Erythroblast (primary cell): ENCODE measurements at regions not wholly inside any gene's neighbourhood (a gene's known extent, or its start where the extent isn't known, plus 50 kb on each side); places are given as distances from the start of the nearest gene placed in this dataset.

Experiments used
- DNase-seq, 2 experiments: peaks; one replicate each; lab custom pipeline; 2025; lab: John Stamatoyannopoulos, UW
- GATA1 ChIP-seq: IDR thresholded peaks from 2 replicates; pipeline ENCODE4 v1.6.1; 2011; ENCODE audit warnings: low read depth, mild to moderate bottlenecking, control low read depth, low read length, moderate library complexity
- POLR2A ChIP-seq: IDR thresholded peaks from 2 replicates; pipeline ENCODE4 v1.6.1; 2011; ENCODE audit warnings: mild to moderate bottlenecking, low read length

DNA sequence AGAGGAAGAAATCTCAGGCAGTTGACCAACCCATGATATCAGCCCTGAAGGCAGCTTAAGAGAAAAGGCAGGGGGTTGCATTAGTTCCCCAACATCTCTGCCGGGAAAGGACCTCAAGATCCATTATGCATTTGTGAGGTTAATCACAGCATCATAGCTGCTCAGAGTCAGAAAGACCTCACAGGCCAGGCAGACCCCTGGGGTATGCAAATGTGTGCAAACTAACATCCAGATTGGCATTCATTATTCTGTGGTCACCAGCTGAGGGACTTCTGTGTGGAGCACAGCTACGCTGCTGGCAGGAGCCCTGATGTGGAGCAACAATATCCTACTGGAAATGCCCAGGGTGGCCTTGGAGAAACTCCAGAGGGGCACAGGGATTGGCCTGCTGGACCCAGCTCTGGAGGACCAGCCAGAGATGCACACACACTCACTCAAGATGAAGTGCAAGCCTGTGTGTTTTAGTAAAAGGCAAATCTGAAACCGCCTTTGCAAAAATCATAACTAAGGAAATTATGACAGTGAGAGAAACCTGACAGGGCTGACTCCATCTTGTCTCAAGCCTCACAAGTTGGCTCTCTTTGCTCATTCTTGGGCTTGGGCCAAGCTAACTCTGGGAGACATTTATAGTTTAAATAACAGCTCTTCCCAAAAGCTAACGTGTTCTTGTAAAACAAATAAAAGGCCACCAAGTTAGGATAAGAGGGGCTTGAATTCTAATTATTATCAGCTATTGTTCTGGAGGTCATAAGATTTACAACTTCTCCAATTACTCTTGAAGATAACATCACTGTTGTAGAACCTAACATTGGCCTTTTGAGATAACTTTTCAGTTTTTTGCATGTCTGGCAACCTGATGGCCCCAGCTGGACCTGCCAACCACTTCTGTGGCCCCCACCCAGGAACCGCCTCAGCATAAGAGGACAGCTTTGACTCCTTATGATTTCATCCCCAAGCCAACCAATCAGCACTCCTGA lies 257.1 kb downstream of the UACA start:
- DNase-seq: no peak
- no peak for TF ChIP-seq GATA1
- TF ChIP-seq POLR2A: no peak

DNA sequence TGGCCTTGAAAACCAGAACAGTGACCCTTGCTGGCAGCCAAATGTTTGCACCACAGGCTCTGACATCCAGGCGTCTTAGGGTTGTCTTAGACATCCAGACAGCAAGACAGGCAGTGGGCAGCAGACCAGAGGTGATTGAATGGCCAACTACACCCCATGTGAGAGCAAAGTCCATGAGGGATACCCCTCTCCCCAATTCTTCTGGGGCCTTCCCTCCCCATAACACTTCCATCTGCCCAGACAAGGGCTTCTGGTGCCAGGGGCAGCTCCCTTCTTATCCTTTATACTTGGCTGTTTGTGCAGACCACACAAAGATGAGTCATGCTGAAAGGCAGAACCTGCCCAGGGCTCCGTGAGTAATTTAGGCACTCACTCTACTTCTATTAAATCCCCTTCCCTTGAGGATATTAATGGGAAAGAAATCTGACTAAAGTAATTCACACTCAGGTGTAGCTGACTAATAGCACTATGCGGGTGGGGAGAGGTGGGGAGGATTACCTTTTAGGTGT lies 257.9 kb downstream of the UACA start:
- no peak for DNase-seq
- TF ChIP-seq GATA1 (no peak), POLR2A (no peak)

DNA sequence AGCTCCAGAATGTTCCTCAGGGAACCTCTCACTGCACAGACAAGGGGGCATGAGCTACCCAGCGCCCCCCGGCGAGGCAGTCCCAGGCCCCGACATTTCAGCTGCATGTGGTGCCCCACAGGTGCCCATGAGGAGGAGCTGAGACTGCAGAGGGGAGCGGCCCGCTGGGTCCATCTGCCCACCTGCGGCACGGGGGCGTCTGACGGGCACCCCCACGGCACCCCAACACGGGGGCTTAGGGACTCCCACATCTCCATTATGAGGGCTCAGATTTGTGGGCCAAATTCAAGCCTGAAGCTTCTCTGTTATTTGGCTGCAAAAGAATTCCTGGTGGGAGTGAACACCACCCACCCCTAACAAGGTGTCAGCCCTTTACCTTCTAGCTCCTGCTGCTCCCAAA lies 258.4 kb downstream of the UACA start:
- no peak for DNase-seq
- TF ChIP-seq POLR2A (no peak), GATA1 (no peak)

DNA sequence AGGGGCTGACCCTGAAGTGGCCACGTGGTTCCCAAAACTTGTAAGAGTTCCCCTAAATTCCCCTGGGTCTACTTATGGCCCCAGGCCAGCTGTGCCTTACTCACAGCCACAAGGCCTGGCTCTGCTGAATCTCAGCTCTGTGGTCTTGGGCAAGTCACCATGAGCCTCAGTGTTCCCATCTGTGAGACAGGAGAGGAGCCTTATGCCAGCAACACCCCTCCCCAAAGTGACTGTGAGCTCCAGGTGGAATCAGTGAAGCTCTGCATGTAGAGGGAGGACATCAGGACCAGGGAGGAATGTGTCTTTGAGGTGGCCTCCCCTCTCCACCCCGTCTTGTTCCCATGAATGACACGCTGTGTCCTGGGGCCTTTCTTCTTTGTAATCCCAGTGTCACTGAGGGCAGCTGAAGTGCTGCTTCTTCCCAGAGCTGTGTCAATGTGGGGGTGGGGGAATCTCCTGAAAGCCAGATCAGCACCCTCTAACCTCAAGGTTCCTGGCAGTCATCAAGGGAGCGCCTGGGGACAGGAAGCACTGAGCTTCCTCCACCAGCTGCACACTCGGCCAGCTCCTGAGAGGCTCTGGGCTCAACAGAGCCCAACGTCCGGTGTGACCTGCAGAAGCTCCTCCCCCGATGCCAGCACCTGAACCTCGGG lies 258.9 kb downstream of the UACA start:
- DNase-seq: no peak
- TF ChIP-seq GATA1: no peak
- TF ChIP-seq POLR2A: no peak

DNA sequence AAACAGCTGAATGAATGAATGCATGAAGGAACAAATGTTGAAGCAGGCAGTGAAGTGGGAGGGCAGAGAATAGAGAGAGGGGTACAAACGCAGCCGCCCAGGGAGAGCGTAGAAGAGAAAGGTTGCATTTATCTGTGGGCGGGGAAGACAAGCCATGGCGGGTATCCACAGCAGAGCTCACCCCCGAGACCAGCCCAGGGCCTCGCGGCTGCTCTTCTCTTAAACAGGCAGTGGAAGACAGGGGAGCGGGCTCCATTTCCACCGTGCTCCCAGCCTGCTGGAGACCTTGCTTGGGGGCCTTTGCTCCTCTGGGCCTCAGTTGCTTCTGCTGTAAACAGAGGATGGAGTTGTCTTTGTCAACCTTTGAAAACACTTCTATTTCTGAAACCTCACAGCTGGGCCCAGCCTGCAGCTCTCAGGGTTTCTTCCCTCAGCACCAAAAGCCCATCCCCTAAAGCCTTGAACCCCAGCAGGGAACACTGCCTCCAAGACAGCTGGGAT lies 259.5 kb downstream of the UACA start:
- no peak for TF ChIP-seq POLR2A
- TF ChIP-seq GATA1: no peak
- no peak for DNase-seq

DNA sequence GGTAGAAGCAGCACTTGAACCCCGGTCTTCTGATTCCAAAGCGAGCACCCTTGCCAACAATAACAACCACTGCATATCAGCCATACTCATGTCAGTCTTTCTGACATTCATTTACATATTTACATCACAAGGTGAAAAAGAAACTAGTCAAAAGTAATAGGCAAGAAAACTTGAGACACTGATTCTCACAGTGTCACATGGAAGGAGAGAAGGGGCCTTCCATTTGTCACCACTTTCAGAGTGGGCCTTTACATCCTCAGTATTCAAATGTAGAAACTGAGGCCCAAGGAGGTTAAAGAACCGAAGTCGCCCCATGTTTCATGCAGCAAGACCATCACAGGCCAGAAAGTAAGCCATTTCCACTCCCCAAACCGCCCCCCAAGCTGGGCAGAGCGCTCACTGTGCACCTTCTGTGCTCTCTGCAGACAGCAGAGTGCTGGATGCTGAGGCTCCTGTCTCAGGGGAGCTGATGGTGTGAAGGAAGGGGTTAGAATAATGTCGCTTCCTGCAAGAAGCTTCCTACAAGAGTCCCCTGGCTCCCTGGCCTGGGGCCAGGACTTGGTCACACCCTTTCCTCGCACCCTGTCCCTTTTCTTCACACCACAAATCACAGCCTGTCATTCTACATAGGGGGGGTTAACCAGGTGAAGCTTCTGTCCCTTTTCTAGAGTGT lies 260.1 kb downstream of the UACA start:
- TF ChIP-seq POLR2A (no peak), GATA1 (no peak)
- DNase-seq: no peak

DNA sequence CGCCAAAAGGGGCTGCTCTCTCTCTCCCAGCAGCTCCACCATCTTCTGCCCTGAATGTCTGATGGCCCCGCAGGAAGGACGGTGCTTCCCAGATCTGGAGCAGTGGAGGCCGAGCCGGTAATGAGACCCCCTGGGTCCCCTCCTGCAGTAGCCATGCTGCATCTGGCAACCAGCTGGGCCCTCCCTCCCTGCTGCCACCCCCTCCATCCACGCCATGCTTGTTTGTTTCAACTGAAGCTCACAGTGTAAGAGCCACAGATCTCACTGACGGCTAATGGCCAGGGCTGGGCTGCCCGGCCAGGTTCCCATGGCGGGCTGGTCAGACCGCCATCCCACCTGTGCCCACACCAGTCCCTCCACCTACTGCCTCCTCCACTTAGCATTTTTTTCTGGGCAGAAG lies 260.8 kb downstream of the UACA start:
- no peak for DNase-seq
- no peak for TF ChIP-seq POLR2A
- no peak for TF ChIP-seq GATA1

DNA sequence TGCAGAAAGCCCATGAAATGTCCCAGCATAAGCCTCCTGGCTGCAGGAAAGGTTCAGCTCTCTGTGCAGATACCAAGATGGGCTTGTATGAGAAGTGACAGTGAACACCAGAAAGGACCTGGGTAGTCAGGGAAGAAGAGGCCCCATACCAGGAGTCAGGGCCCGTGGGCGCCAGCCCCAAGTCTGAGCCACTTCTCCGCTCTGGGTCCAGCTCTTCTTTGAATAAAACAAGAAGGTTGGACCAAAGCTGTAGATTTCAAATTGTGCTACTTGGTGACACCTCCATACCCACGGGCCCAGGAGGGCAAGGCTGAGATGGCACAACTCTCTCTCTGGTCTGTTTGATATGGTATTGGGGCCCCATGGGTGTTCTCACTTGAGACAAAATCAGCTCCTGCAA lies 261.5 kb downstream of the UACA start:
- TF ChIP-seq POLR2A (no peak), GATA1 (no peak)
- DNase-seq: no peak

DNA sequence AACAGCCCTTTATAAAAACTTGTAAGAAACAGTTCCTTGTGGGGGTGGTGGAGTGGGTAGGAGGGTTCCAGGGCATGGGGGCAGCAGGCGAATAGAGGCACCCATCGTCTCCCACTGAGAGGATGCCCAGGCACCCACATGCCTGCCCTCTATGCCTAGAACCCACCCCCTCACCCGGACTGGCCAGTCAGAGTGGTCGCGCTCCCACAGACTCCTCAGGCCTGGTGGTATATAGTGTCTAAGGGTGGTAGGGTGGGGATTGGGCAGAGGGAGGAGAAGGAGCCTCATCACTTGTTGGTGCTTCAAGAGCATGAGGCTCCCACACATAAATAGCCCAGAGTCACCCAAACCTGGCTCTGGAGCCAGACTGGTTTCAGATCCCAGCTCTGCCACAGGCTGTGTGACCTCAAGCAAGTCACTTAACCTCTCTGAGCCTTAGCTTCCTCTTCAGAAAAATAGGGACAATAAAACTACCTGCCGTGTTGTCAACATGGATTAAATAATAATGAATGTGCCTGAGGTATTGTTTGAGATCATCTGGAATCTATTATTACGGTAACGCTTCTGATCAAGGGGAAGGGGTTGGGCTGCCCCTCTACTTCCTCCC lies 262.1 kb downstream of the UACA start:
- no peak for DNase-seq
- TF ChIP-seq GATA1 (no peak), POLR2A (no peak)

DNA sequence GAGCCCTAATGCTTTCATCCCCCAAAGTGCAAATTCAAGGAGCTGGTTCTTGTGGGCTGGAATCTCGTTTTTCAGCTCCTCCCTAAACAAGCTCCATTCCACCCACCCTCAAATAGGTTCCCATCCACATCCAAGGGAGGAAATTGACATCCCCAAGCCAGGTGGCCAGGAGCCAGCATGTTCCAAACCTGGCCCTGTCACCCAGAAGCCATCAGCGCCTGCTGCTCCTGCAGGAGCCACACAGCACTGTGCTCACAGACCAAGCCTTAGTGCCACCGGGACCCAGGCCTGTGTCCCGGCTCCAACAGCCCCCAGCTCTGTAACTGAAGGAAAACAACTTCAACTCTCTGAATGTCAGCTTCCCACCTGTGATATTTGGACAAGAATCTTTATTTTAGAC lies 263.6 kb downstream of the UACA start:
- TF ChIP-seq POLR2A (no peak), GATA1 (no peak)
- DNase-seq: no peak

DNA sequence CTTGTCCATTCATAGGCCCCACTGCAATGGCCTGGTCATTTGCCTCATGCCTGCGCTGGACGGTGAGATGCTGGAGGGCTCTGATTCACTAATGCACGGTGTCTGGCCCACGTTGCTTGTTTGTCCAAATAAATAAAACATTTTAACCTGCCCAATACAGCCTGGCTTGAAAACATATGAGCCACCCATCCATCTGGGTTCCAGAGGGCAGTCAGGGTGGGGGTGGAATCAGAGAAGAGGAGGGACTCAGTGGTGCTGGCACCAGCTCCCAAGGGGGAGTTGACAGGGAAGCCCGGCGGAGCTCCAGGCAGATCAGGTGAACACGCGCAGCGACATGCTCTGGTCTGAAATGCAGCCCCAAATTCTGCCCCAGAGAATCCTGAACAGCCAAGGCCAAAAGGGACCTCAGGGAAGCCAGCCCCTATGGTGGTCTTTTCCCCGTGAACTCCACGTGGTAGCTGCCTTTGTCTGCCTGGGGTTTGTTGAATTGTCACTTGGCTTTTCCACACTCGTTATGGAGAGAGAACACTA lies 265.2 kb downstream of the UACA start:
- no peak for DNase-seq
- TF ChIP-seq GATA1 (no peak), POLR2A (no peak)

DNA sequence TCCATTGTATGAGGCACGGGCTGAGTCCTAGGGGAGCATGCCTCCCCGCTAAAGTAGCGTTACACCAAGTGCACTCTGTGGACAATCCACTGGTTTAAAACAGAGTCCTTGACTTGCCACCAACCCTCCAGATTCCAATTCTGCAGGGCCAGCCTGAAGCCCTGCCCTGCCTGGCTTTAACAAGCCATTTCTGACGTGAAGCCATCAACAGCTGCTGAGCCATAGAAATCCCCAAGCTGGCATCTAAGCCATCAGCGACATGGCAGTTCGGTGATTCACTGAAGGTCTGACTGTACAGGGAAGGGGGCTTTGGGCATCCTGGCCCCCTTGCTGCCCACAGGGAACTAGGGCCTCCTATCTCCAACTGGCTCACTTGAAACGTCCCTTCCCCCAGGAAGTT lies 265.7 kb downstream of the UACA start:
- no peak for DNase-seq
- TF ChIP-seq GATA1 (no peak), POLR2A (no peak)

DNA sequence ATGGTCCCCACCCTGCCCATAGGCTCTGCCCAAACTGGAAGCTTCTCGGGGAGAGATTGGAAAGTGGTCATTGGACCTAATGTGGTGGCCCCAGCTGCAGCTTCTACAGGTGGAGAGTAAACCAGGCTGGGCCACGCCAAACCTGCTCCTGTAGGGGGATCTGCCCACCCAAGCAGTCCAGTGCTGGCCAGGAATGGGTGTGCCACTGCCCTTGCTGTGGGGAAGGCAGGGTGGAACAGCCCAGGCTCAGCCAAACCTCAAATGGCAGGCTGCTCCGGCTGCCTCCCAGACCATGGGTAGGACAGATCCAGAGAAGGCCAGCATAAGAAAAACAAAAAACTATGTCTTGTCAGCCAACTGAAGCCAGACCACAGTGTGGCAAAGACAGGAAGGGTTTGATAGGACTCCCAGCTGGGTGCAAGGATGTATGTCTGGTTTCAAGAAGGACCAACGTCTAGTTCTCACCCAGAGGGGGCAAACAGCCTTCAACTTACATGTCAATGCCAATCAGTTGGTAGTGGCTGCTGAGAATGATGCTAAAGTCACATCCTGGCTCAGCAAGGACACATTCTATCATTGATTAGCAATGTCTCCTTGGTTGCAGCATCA lies 267.3 kb downstream of the UACA start:
- TF ChIP-seq GATA1 (no peak), POLR2A (no peak)
- DNase-seq: no peak
